ENCODE measurements at regions not wholly inside any gene's neighbourhood (a gene's known extent, or its start where the extent isn't known, plus 50 kb on each side); places are given as distances from the start of the nearest gene placed in this dataset.

GRCh38 chr6:22227824-22228610, 68.8 kb downstream of the PRL start:
- no peak overlapping the region for H3K27ac Mint-ChIP-seq
- no peak overlapping the region for H3K27ac ChIP-seq (ENCODE audit: low read depth, low read length)
- no peaks in the 10 kb centered on the region for H3K27me3 ChIP-seq (ENCODE audit: control insufficient read depth, insufficient read depth, low read length, poor library complexity, severe bottlenecking)
- no peak overlapping the region for H3K4me3 ChIP-seq (ENCODE audit: low read length)
- no peaks in the 10 kb centered on the region for H3K27me3 Mint-ChIP-seq (ENCODE audit: insufficient read depth)
- no peaks in the 10 kb centered on the region for H3K9me3 Mint-ChIP-seq
- DNase-seq, result no peak
- TF ChIP-seq CTCF (conservative IDR thresholded peaks at IDR 0.05), result no peak
- H3K36me3 Mint-ChIP-seq (ENCODE audit: low read depth), result no peaks in the 10 kb centered on the region
- WGBS, 2 experiments (ENCODE audit: insufficient coverage in 1 of 2, insufficient read length in 1 of 2), result 90 to 91% methylated on average over 2 of the region's 2 CpGs
- no peaks in the 10 kb centered on the region for H3K9me3 ChIP-seq (ENCODE audit: control insufficient read depth, low read length)
- H3K36me3 ChIP-seq (ENCODE audit: control insufficient read depth, insufficient read depth, low read length), result no peaks in the 10 kb centered on the region
- H3K4me1 Mint-ChIP-seq, result no peaks in the 10 kb centered on the region
- no peak overlapping the region for H3K4me3 Mint-ChIP-seq
- H3K4me1 ChIP-seq (ENCODE audit: control insufficient read depth, insufficient read depth, low read length), result no peaks in the 10 kb centered on the region
- H3K9ac ChIP-seq (ENCODE audit: extremely low read depth, low read length, poor library complexity, severe bottlenecking), result no peak overlapping the region

GRCh38 chr6:22231050-22231449, 65.8 kb downstream of the PRL start:
- WGBS, 2 experiments (ENCODE audit: insufficient coverage in 1 of 2, insufficient read length in 1 of 2), result 94 to 95% methylated on average over 5 to 7 of the region's 7 CpGs
- Histone ChIP-seq H3K4me3 (ENCODE audit: low read length) (no peak overlapping the region), H3K27ac (ENCODE audit: low read depth, low read length) (no peak overlapping the region), H3K9ac (ENCODE audit: extremely low read depth, low read length, poor library complexity, severe bottlenecking) (no peak overlapping the region), H3K9me3 (ENCODE audit: control insufficient read depth, low read length) (peaks cover 7% of the 10 kb centered on the region), H3K36me3 (ENCODE audit: control insufficient read depth, insufficient read depth, low read length) (no peaks in the 10 kb centered on the region), H3K4me1 (ENCODE audit: control insufficient read depth, insufficient read depth, low read length) (no peaks in the 10 kb centered on the region), H3K27me3 (ENCODE audit: control insufficient read depth, insufficient read depth, low read length, poor library complexity, severe bottlenecking) (no peaks in the 10 kb centered on the region)
- DNase-seq, result no peak
- Mint-ChIP-seq H3K4me1 (no peaks in the 10 kb centered on the region), H3K36me3 (ENCODE audit: low read depth) (no peaks in the 10 kb centered on the region), H3K27ac (no peak overlapping the region), H3K9me3 (peaks cover 8% of the 10 kb centered on the region), H3K4me3 (no peak overlapping the region), H3K27me3 (ENCODE audit: insufficient read depth) (no peaks in the 10 kb centered on the region)
- TF ChIP-seq CTCF (conservative IDR thresholded peaks at IDR 0.05), result no peak

GRCh38 chr6:22231616-22232015, 65.2 kb downstream of the PRL start:
- Histone ChIP-seq H3K27ac (ENCODE audit: low read depth, low read length) (no peak overlapping the region), H3K36me3 (ENCODE audit: control insufficient read depth, insufficient read depth, low read length) (no peaks in the 10 kb centered on the region), H3K9me3 (ENCODE audit: control insufficient read depth, low read length) (peaks cover 11% of the 10 kb centered on the region), H3K4me1 (ENCODE audit: control insufficient read depth, insufficient read depth, low read length) (no peaks in the 10 kb centered on the region), H3K27me3 (ENCODE audit: control insufficient read depth, insufficient read depth, low read length, poor library complexity, severe bottlenecking) (no peaks in the 10 kb centered on the region), H3K9ac (ENCODE audit: extremely low read depth, low read length, poor library complexity, severe bottlenecking) (no peak overlapping the region), H3K4me3 (ENCODE audit: low read length) (no peak overlapping the region)
- no peak for DNase-seq
- no peak overlapping the region for H3K4me3 Mint-ChIP-seq
- TF ChIP-seq CTCF (conservative IDR thresholded peaks at IDR 0.05), result no peak
- H3K4me1 Mint-ChIP-seq, result no peaks in the 10 kb centered on the region
- WGBS, 2 experiments (ENCODE audit: insufficient coverage in 1 of 2, insufficient read length in 1 of 2), result 87 to 88% methylated on average over 4 of the region's 4 CpGs
- H3K36me3 Mint-ChIP-seq (ENCODE audit: low read depth), result no peaks in the 10 kb centered on the region
- peaks cover 9% of the 10 kb centered on the region for H3K9me3 Mint-ChIP-seq
- no peak overlapping the region for H3K27ac Mint-ChIP-seq
- no peaks in the 10 kb centered on the region for H3K27me3 Mint-ChIP-seq (ENCODE audit: insufficient read depth)

All from endodermal cell (in vitro differentiated cells).